Colonic mucosa (tissue), 4 donors: ENCODE measurements at regions not wholly inside any gene's neighbourhood (a gene's known extent, or its start where the extent isn't known, plus 50 kb on each side); places are given as distances from the start of the nearest gene placed in this dataset.
"Not testable (repeated sequence)": the region's sequence is repeated elsewhere in the genome, so short reads cannot be mapped to it uniquely, and the experiment has no call there.

Source experiments
- DNase-seq: peaks from one replicate; pipeline ENCODE4 v3.0.0-alpha.2; 2020
- H3K27ac ChIP-seq: fragments of 200-600 bp; one replicate; pipeline ENCODE4 v1.8.0; 2021
- H3K27me3 ChIP-seq: fragments of 200-600 bp; one replicate; pipeline ENCODE4 v1.8.0; 2021
- H3K36me3 ChIP-seq: fragments of 200-600 bp; one replicate; pipeline ENCODE4 v1.8.0; 2021
- H3K4me1 ChIP-seq: fragments of 200-600 bp; one replicate; pipeline ENCODE4 v1.8.0; 2021; ENCODE audit warnings: mild to moderate bottlenecking
- H3K4me3 ChIP-seq: fragments of 200-600 bp; one replicate; pipeline ENCODE4 v1.8.0; 2021
- H3K9ac ChIP-seq, 2 donors: one replicate each; pipeline ENCODE4 v1.7.0; 2013; ENCODE audit warnings: control low read depth in 2 of 2, low read depth in 2 of 2, low read length in 2 of 2
- H3K9me3 ChIP-seq: fragments of 200-600 bp; one replicate; pipeline ENCODE4 v1.8.0; 2021
- intact Hi-C: fragments of 100-400 bp; cut with DNase I; formaldehyde crosslinking; loops from one replicate; pipeline ENCODE4 v1.14.1; 2022
- TF ChIP-seq, protein P1 (sequence below): fragments of 200-600 bp; IDR thresholded peaks from one replicate; pipeline ENCODE4 v1.8.0; 2022; ENCODE audit warnings: antibody characterized with exemption, mild to moderate bottlenecking
- donor health status: healthy.
- donor health status: DM: no; HTN: no; CAD: no.
- donor health status: DM: no; HTN: no; CAD: no.

DNA sequence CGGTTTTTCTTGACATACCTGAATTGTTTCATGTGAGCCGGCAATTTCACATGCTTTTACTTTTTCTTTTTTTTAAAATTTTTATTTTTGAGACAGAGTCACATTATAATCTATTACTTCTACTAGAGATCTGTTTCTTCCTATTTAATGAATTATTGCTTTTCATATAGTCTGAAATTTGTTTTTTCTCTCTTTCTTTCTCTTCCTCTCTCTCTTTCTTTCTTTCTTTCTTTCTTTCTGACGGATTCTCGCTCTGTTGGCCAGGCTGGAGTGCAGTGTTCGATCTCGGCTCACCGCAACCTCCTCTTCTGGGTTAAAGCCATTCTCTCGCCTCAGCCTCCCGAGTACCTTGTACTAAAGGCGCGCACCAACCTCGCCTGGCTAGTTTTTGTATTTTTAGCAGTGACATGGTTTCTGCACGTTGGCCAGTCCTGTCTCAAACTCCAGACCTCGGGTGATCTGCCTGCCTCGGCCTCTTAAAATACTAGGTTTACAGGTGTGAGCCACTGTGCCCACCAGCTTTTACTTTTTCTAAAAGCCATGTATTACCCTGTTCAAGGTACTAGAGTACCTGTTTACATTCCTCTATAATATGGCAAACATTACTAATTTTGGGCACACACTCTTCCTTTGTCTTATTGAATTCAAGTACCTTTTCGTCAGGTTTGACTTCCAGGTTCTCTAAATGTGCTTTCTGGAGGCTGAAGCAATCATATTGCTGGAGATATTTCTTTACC, 86.5 kb upstream of the RHOU start:
- TF ChIP-seq, protein P1, sequence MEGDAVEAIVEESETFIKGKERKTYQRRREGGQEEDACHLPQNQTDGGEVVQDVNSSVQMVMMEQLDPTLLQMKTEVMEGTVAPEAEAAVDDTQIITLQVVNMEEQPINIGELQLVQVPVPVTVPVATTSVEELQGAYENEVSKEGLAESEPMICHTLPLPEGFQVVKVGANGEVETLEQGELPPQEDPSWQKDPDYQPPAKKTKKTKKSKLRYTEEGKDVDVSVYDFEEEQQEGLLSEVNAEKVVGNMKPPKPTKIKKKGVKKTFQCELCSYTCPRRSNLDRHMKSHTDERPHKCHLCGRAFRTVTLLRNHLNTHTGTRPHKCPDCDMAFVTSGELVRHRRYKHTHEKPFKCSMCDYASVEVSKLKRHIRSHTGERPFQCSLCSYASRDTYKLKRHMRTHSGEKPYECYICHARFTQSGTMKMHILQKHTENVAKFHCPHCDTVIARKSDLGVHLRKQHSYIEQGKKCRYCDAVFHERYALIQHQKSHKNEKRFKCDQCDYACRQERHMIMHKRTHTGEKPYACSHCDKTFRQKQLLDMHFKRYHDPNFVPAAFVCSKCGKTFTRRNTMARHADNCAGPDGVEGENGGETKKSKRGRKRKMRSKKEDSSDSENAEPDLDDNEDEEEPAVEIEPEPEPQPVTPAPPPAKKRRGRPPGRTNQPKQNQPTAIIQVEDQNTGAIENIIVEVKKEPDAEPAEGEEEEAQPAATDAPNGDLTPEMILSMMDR: no peak
- H3K36me3 ChIP-seq: no peaks in the 10 kb centered on the region
- no peak overlapping the region for H3K9ac ChIP-seq
- no peak for DNase-seq
- H3K27me3 ChIP-seq: peaks cover 28% of the 10 kb centered on the region
- H3K4me3 ChIP-seq: no peak overlapping the region
- H3K9me3 ChIP-seq: no peaks in the 10 kb centered on the region
- H3K4me1 ChIP-seq: peaks cover 14% of the 10 kb centered on the region
- no peak overlapping the region for H3K27ac ChIP-seq
- intact Hi-C loops: no loop called here

DNA sequence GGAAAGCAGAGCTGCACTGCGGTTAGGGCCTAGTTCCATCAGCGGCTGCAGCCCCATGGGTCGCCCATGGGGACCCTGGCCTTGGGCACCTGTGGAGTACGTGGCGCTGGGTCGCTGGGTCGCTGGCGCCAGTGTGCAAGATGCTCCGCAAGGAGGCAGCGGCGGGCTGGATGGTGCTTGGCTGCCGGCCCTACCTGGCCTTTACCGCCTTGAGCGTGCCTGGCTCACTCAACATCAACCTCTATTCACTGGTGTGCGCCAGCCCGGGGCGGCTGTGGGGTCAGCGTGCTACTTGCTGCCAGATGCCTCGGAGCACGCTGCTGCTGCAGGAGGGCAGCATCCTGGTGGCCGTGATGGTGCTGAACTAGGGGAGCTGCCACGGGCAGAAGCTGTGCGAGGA, 85.1 kb upstream of the RHOU start:
- H3K4me3 ChIP-seq: no peak overlapping the region
- intact Hi-C loops: no loop called here
- H3K9me3 ChIP-seq: no peaks in the 10 kb centered on the region
- TF ChIP-seq, protein P1: no peak
- no peak overlapping the region for H3K9ac ChIP-seq
- peaks cover 14% of the 10 kb centered on the region for H3K4me1 ChIP-seq
- H3K36me3 ChIP-seq: no peaks in the 10 kb centered on the region
- no peak overlapping the region for H3K27ac ChIP-seq
- no peak for DNase-seq
- peaks cover 28% of the 10 kb centered on the region for H3K27me3 ChIP-seq

DNA sequence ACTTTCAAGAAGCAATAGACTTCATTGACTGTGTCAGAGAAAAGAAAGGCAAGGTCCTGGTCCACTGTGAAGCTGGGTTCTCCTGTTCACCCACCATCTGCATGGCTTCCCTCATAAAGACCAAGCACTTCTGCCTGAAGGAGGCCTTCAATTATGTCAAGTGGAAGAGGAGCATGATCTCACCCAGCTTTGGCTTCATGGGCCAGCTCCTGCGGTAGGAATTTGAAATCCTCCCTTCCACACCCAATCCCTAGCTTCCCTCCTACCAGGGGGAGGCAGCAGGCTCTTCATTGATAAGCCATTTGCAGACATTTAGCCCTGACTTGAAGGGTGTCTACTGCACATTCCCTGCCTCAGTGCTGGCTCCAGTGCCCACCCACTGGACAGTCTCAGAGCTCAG, 84.3 kb upstream of the RHOU start:
- no peak for DNase-seq
- peaks cover 28% of the 10 kb centered on the region for H3K27me3 ChIP-seq
- H3K4me3 ChIP-seq: no peak overlapping the region
- H3K9me3 ChIP-seq: no peaks in the 10 kb centered on the region
- no peaks in the 10 kb centered on the region for H3K36me3 ChIP-seq
- H3K9ac ChIP-seq: no peak overlapping the region
- no peak overlapping the region for H3K27ac ChIP-seq
- peaks cover 14% of the 10 kb centered on the region for H3K4me1 ChIP-seq
- TF ChIP-seq, protein P1: no peak
- intact Hi-C loops: no loop called here

DNA sequence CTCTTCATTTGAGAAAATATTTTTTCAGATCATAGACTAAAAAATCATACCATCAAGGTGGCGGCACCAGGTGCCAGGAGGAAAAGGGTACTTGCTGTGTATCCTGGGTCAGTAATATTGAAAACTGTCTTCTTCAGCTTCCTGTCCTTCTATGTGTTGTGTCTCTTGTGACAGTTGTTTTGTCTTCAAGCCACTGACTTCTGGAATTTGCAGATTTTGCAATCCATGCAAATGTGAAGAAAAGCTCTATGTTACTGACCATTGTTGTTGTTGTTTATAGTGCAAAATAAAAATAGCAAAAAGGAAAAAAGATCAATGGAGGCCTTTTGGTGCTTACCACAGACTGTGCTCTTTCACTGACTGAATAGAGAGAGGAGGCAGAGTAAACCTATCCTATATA, 83.2 kb upstream of the RHOU start:
- TF ChIP-seq, protein P1: no peak
- H3K4me3 ChIP-seq: no peak overlapping the region
- H3K36me3 ChIP-seq: no peaks in the 10 kb centered on the region
- H3K9ac ChIP-seq: no peak overlapping the region
- H3K27me3 ChIP-seq: peaks cover 26% of the 10 kb centered on the region
- no peak overlapping the region for H3K27ac ChIP-seq
- peaks cover 12% of the 10 kb centered on the region for H3K4me1 ChIP-seq
- no peaks in the 10 kb centered on the region for H3K9me3 ChIP-seq
- intact Hi-C loops: no loop called here
- no peak for DNase-seq

DNA sequence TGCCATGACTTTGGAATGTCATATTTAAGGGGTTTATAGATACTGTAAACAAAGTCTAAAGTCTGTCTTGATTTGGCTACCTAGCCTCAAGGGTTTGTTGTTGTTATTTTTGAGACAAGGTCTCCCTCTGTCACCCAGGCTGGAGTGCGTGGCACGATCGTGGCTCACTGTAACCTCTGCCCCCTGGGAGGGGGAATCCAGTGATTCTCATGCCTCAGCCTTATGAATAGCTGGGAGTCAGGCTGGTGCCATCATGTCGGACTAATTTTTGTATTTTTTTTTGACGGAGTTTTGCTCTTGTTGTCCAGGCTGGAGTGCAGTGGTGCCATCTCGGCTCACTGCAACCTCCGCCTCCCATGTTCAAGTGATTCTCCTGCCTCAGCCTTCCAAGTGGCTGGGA, 82.2 kb upstream of the RHOU start:
- intact Hi-C loops: not testable (repeated sequence)

DNA sequence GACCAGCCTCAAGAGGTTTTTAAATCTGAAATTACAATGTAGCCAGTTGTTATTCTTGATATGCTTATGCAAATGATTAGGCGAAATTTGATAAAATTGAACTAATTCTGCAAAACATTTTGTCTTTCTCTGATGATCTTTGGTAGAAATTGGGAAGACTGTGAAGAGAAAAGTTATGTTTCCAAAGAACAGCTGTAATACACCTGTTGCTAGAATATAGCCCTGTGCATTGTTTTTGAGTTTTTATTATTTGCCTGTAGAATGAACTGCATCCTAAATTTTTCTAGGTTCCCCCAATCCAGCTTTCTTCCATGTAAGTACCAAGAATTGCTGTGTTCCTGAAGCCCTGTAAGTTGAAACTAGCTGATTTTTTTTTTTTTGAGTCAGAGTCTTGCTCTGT, 81.5 kb upstream of the RHOU start:
- no peak for DNase-seq
- Histone ChIP-seq H3K36me3 (no peaks in the 10 kb centered on the region), H3K27me3 (peaks cover 20% of the 10 kb centered on the region), H3K9me3 (no peaks in the 10 kb centered on the region), H3K9ac (no peak overlapping the region), H3K27ac (no peak overlapping the region), H3K4me1 (no peaks in the 10 kb centered on the region), H3K4me3 (no peak overlapping the region)
- intact Hi-C loops: no loop called here
- TF ChIP-seq, protein P1: no peak

More for the DNA sequence above, 82.2 kb upstream of the RHOU start:
- not testable (repeated sequence) for H3K9me3 ChIP-seq, H3K4me3 ChIP-seq, H3K9ac ChIP-seq, H3K36me3 ChIP-seq, H3K27ac ChIP-seq, H3K4me1 ChIP-seq, DNase-seq
- peaks cover 21% of the 10 kb centered on the region for H3K27me3 ChIP-seq
